Activated CD8-positive, alpha-beta memory T cell treated with anti-CD3 and anti-CD28 coated beads for 24 hours (primary cell): ENCODE measurements at regions not wholly inside any gene's neighbourhood (a gene's known extent, or its start where the extent isn't known, plus 50 kb on each side); places are given as distances from the start of the nearest gene placed in this dataset.

Experiments
- DNase-seq: peaks from one replicate; pipeline ENCODE4 v3.0.0-alpha.2; 2020

DNA sequence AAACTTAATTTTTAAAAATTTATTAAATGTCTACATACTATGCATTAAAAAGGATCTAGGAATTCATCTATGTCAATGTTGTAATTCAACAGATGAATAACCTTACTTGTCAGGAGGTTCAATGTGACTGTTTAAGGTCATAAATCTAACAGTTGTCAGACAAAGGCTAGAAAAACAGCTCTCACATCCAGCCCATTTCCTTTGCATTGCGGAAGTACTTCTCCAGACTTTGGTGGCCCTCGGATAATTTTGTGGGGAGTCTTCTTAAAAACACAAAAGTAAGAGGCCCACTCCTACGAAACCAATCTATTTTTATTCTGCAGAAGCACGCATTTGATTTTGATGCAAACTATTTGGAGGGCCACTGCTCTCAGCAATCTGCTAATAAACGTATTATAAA lies 122.6 kb upstream of the CHRM3 start:
- DNase-seq = no peak

DNA sequence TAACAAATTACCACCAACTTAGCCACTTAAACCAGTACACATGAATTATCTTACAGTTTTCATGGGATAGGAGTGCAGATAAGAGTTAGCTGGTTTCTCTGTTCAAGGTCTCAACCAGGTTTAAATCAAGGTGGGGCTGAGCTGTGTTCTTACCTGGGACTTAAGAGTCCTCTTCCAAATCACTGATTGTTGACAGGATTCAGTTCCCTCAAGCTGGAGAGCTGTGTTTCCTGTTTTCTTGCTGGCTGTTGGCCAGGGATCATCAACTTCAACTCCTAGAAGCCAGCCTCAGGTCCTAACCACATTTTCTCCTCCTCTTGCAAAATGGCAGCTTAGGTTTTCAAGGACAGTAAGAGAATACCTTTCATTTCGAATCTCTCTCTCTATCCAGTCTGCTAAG lies 123.8 kb upstream of the CHRM3 start:
- no peak for DNase-seq

DNA sequence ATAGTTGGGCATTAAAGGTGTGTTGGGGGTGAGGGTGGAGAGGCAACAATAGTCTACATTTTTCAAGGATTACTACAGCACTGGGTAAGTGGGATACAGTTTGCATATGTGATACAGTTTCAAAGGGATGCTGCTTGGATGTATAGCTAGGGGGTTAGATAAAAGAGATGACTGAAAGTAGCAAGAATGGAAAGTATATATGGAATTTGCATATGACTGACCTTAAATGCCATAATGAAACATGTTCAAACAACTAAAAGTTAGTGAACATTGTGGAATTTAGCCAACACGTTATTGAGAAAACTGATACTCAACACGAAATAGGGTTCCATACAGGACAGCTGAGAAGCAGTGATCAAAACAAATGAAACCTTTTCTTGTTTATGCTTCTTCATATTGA lies 124.8 kb upstream of the CHRM3 start:
- DNase-seq = no peak

DNA sequence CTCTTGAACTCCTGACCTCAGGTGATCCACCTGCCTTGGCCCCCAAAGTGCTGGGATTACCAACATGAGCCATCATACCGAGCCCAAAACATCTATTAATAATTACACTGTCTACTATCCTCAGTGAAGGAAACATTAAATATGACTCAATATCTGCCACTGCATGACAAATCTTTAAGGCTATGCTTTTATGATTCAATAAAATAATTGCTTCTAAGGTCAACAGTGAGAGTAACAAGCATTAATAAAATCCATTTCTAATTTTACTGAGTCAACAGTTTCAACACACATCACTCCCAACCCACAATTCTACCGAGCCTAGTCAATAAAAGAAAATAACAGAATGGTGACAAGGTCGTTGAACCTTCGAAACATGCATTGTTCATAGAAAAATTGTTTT lies 125.5 kb upstream of the CHRM3 start:
- no peak for DNase-seq

DNA sequence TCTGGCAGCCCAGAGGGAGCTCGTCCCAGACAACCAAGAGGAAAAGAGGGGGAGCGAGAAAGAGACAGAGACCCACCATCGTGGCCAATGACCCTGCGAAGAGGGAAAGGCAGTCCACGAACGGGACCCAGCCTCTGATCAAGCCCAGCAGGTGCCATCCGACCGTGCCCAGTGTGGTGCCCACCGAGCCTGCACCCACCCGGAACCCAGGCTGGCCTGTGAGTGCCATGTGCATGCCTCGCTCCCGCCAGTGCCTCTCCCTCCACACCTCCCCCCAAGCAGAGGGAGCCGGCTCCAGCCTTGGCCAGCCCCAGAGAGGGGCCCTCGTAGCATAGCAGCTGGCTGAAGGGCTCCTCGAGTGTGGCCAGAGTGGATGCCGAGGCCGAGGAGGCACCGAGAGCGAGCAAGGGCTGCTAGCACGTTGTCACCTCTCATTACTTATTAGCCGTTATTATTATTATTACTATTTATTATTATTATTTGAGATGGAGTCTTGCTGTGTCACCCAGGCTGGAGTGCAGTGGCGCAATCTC lies 130.7 kb upstream of the CHRM3 start:
- DNase-seq = no peak

DNA sequence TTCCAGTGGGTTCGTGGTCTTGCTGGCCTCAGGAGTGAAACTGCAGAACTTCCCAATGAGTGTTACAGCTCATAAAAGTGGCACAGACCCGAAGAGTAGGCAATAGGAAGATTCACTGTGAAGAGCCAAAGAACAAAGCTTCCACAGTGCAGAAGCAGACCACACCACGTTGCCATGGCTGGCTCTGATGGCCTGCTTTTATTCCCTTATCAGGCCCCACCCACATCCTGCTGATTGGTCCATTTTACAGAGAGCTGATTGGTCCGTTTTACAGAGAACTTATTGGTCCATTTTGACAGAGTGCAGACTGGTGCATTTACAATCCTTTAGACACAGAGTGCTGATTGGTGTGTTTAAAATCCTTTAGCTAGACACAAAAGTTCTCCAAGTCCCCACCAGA lies 131.4 kb upstream of the CHRM3 start:
- no peak for DNase-seq

DNA sequence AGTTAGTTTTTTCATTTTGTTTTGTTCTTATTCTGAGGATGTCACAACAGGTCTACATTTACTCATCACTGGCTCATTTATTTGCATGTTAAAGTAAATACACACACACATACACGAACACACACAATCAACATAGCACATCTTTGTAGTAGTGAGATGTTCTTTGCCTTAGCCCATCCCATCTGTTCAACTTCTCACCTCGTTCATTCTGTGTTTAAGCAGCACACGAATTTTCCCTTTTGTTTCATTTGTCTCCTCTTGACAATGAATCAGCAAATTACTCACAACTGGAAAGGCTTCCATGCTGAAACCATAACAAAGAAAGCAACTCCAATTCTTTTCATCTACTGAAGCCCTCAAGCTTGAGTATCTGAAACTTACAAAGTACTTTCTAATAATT lies 133.3 kb upstream of the CHRM3 start:
- DNase-seq = no peak

DNA sequence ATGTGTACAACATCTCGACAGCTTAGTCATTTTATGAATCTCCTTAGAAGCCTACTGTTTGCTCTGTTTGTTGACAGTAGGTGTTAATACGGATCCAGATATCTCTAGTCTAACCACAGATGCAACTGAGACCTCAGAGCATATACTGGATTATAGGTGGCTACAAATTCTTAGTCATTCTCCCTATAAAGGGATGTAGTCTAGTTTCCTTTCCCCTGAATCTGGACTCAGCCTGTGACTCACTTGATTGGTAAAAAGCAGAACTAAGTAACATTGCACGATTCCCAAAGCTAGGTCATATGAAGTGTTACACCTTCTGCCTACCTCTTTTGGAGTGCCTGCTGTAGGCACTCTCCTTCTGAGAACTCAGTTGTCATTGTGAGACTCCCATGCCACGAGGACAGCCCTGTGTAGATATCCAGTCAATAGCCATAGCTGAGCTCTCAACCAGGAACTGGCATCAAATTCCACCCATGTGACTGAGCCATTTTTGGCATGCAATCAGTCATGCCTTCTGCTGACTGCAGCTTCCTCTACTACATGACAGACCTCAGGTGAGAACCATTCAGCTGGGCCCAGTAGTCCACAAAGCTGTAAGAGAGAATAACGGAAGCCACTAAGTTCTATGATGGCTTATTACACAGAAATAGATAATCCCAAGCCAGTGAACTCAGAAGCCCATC lies 135.9 kb upstream of the CHRM3 start:
- no peak for DNase-seq

DNA sequence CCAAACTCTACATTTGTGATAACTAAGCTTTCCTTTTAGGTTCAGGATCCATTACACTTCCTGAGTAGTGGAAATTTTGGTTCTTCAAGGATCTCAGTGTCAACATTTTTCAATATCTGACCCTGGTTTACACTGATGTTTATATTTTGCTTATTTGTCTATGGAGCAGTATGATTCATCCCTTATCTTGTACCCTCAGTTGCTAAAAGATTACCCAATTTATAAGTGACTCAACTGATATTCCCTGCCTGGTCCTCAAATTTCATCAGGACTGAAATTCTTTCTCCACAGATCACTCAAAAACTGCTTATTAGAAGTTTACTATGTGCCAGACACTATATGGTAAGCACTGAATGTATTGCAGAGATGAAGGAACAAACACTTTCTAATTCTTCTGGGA lies 139.1 kb upstream of the CHRM3 start:
- no peak for DNase-seq

DNA sequence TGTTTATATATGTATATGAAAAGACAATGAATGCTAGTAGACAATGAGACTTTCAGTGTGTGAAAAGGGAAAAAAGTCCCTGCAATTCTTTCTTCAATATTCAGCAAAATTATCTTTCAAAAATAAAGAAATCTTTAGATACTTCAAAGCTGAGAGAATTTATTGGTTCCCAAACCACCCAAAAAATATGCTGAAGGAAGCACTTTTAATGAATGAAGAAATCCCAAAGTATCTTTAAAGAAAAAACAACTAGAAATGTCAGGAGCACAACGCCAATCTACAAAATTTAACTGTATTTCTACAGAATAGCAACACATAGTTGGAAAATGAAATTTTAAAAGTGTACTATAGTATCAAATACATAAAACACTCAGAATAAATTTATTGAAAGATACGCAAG lies 142.3 kb upstream of the CHRM3 start:
- no peak for DNase-seq

DNA sequence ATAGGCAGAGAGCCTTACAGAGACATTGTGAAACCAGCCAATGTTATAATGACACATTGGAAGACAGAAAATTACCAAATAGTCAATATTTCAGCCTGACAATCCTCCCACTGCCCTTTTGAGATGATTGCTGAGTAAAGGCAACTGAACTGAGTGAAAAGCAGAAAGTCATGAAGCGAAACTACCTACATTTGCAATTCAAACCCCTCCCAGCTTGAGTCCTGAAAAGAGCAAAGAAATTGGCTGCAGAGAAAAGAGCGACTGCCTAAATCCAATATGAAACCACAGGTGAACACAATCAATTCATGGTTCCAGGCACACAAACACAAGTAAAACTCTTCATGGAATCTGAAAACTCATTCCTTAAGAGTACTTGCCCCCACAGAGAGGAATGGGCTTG lies 143.4 kb upstream of the CHRM3 start:
- DNase-seq = no peak

DNA sequence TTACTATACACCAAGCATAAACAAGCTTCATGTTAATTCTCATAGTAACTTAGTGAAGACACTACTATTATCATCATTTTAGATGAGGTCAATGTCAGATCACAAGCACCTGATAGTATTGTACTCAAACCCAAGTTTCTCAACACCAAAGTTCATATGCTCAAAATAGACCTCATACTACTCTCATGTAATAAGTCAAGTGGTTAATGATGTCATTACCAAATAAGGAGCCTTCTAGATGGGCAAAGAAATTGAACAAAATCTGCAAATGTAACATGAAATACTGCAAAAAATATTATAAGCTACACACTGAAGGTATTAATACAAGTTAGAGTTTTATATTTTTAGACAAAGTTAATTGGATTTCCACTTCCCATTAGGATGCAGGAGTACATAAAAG lies 144.0 kb upstream of the CHRM3 start:
- no peak for DNase-seq

DNA sequence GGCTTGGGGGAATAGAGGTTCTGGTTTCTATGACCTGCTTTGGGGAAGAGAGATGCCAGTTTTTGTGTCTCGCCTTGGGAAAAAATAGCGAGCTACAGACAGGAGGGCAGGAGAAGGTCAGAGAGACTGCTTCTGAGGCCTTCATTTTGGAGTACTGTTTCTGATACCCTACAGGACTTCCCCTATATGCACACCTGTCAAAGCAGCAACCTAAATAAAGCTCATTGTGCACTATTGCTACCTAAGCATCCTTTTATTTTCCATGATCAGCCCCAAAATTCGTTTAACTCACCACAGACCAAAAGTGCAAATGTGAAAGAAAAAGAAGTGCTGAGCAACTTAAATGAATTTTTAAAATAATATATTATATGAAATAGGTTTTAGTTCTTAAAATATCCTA lies 145.6 kb upstream of the CHRM3 start:
- no peak for DNase-seq

DNA sequence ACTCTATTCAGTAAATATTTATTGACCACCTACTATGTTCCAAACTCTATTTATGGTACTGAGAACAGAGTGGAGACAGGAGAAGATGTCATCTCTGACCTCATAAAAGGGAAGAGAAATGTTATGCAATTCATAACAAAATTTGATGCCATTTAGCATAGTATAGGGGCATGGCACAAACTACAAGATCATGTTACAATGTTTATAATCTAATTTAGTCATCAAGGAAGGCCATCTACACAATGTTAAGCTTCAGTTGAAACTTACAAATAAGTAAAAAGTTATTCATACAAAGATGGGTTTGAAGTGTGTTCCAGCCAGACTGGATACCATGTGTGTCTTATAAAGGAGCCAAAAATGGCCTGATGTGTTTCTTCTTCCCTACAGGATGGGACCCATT lies 146.8 kb upstream of the CHRM3 start:
- no peak for DNase-seq

DNA sequence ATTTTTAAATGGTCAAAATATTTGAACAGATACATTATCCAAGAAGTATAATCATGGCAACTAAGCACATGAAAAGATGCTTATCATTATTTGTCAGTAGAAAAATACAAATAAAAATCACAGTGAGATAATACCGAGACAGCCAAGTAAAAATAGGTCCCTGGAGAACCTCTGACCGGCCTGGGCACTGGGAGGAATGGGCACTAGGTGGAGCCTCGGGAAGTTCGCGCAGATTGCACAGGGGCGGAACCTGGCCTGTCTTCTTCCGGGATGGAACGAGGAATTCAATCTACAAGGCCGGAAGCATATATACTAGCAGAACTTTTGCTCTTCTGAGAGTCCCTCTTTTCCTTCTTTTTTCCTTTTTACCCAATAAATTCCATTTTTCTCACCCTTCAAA lies 148.5 kb upstream of the CHRM3 start:
- no peak for DNase-seq

DNA sequence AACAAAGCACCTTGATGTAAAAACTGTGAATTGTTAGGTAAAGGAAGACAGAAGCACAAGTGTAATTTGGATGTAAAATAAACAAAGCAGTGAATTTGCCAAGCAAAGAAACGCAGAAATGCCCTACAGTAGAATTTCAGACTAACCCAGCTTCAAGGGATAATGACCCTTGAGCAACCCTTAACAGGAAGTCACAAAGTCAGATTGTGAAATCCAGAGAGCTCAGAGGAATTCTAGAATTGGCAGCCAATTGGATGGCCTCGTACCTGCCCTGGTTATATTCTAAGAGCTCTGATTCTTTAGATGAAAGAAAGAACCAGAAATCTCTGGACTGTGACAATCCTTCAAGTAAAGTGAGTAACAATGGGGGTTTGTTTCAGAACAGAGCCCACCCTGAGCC lies 152.7 kb upstream of the CHRM3 start:
- no peak for DNase-seq

DNA sequence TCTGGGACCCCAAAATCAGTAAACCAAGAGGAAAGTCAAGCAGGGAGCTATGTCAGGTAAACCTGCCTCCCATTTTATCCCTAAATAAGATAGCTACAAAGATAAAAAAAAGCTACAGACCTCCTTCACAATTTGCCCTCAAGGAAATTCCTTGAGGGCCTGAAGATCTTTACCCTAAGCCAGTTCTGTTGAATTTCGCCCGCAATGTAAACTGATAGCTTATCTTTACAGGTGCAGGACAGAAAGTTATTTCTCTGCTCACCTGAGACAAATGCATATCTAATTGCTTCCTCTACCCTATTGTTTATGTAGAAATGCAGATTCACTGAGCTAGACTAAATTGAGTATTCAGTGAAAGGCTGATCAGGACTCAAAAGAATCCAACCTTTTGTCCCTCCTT lies 153.4 kb upstream of the CHRM3 start:
- DNase-seq = no peak

DNA sequence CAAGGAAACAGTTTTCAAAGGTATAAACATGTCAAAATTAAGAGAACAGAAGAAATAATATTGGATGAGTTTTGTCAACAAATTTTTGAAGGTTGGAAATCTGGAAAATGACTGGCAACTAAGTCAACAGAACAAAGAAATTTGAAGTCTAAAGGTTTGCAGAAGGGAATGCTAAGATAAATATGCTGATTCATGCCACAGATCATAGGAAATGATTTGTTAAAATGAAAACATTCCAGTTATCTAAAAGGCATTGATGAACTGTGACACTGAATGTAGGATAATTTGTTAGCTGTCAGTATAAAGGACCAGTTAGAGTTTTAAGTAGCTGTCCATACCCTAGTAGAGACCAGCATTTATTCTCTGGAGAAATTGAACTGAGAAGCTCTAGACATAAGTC lies 157.9 kb upstream of the CHRM3 start:
- no peak for DNase-seq

DNA sequence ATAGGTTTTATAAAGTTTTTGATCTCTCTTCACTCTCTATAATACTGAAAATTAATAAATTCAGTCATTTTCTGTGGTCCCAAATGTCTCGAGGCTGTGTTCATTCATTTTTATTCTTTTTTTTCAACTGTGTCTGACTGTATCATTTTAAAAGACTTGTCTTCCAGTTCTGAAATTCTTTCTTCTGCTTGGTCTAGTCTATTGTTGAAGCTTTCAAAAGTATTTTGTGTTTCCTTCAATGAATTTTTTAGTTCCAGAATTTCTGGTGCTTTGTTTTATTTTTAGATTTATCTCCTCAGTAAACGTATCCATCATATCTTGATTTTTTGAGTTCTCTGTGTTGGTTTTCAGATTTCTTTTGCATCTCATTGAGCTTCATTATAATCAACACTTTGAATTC lies 161.0 kb upstream of the CHRM3 start:
- no peak for DNase-seq

DNA sequence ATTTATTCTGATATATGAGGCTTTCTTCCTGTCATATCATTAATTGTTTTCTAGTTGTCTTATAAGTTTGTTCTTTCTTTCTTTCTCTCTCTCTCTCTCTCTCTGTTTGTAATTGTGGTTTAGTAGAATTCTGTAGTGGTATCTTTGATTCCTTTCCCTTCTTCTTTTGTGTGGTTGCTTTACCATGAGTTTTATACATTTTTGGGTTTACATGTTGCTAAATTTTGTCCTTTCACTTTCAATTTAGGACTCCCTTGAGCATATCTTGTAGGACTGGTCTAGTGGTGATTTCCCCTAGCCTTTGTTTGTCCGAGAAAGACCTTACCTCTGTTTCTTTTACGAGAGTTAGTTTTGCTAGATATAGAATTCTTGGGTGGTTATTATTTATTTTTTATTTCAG lies 162.3 kb upstream of the CHRM3 start:
- no peak for DNase-seq

DNA sequence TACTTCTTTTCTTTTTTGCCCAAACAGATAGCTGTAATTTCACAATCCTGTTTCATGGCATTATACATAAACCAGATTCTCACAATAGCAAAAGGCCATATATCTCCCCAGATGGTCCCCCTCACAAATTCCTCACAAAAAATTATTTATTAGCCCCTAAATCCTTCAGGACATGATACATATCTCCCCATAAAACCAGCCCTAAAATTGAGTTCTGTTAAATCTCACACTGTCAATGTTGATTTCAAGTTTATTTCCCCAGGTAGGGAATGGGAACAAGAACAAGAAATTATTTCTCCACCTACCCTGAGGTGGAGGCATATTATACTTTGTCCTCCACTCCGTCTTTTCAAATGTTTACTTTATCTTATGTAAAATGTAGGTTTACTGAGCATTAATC lies 163.4 kb upstream of the CHRM3 start:
- DNase-seq = no peak

DNA sequence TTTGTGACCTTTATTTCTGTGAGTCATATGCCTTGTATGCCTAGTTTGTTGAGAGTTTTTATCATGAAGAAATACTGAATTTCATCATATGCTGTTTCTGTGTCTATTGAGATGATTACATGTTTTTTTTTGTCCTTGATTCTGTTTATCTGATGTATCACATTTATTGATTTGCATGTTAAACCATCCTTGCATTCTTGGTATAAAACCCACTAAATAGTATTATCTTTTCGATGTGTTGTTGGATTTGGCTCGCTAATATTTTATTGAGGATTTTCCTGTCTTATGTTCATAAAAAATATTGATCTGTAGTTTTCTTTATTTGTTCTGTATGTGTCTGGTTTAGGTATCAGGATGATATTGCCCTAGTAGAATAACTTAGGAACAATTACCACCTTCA lies 164.7 kb upstream of the CHRM3 start:
- DNase-seq = no peak

DNA sequence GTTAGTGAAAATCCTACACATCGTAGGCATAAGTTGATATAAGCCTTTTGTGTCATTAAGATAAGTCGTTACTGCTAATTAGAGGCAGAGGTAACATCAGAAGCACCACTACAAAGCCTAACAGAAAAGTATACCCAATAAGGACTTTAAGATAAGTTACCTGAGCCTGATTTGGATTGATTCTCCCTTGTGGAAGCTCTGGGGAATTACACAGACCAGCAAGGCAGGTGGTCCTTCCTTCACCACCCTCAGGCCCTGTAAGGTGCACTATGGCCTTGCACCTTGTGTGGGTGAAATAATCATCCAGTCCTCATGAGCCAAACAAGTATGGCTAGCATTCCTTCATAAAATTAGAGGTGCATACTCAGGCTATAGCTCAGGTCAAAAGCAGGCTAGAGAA lies 166.7 kb upstream of the CHRM3 start:
- DNase-seq = no peak

DNA sequence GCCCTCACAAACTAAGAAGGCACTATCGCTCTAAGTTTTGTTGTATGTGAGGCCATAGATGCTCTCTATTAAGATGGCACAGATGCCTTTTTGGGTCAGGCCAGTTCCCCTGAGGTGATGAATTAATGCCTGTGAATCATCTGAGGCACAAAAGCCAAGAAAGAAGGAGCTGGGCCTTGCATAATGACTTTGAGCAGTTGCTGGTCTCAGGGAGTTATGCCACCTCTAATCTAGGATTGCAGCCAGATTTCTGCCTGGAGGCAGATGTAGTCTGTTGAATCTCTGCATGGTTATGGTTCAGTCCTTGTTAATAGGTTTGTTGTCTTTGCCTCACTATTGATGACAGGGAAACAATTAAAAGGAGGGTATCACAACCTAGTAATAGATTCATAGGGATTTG lies 168.1 kb upstream of the CHRM3 start:
- no peak for DNase-seq

DNA sequence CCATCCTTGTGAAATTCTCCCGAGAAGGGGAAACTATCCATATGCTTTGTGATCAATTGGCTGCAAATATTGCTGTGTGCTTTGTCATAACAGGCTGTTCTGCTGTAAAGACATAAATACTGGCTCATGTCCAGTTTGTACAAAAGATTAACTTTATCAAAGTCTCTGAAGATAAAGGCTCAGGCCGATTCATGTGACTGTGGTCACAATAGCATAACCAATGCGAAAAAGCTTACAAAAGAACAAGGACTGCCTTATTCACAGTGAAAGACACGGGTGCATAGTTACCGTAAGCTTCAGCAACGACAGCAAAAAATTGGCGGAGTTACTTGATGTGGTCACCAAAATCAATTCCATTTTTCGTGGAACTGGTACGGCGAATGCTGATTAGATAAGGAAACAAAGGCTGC lies 173.6 kb upstream of the CHRM3 start:
- DNase-seq = no peak

DNA sequence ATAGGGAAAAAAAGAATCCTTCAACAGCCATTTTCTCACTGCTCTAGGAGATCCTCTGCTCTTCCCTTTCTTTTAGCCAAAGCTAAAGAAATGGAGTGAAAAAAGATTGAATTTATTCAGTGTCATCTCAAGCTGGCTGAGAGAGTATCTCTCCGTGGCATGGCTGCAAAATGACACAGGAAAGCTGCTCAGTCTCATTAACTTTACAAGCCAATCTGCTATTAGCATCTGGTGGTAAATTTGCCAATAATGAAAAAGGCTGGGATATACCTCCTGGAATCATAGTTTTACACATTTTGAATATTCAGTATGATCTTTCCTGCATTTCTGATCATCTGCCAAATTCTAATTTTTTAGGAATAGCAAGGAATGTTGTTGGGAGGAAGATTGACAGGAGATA lies 176.8 kb upstream of the CHRM3 start:
- DNase-seq = no peak
